Amygdala (tissue), 56 donors: ENCODE measurements at regions not wholly inside any gene's neighbourhood (a gene's known extent, or its start where the extent isn't known, plus 50 kb on each side); places are given as distances from the start of the nearest gene placed in this dataset.
"Not testable (repeated sequence)": the region's sequence is repeated elsewhere in the genome, so short reads cannot be mapped to it uniquely, and the experiment has no call there.

ENCODE experiments used
- DNase-seq, 56 donors: peaks; one replicate each; lab custom pipeline; 2025; lab: John Stamatoyannopoulos, UW

DNA sequence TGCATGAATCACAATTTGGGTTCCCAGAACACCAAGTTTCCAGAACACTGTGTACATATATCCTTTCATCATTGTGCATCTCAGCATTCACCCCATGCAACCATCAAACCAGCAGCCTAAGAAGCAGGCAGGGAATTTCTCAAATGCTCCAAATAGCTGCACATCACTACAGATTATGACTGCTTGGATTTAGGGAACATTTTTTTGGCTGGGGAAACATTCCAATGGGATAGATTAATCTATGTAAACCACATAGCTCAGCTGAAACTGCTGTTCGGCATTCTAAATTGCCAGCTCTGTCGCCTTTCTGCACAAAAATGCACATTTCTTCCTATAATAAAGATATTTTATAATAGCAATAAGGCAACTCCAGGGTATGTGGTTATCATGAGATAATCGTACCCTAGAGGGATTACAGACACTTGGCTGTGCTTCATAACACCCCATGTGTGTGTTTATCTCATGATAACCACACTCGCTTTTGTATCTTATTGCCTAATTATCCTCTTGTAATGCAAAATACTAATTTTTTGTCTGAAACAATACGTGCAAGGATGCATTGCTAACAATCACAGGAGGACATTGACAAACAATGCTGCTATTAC is 483.7 kb upstream of the DPH6 start:
- no peak for DNase-seq

DNA sequence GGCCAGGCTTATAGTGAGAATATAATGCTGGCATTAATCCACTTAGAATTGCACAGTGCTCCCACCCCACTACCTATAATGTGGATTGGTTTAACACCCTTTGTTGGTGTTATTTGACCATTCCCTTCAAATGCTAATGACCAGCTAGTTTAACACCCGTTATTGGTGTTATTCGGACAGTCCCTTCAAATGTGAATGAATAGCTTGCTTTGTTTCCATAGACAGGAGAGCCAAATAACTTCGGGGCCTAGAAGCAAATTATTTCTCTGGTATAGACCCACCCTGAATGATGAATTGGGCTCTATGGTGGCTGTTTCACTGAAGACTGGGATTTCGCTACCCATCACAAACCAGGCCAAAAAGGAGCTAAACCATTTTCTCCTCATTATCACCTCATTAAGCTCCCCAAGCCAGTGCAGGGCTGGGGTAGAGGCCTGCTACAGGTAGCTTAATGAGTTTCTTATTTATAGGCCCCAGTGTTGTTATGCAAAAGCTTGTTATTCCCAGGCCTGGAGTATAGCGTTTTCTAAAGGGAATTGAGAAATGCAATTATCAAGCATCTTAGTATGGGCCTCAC is 494.1 kb upstream of the DPH6 start:
- no peak for DNase-seq

DNA sequence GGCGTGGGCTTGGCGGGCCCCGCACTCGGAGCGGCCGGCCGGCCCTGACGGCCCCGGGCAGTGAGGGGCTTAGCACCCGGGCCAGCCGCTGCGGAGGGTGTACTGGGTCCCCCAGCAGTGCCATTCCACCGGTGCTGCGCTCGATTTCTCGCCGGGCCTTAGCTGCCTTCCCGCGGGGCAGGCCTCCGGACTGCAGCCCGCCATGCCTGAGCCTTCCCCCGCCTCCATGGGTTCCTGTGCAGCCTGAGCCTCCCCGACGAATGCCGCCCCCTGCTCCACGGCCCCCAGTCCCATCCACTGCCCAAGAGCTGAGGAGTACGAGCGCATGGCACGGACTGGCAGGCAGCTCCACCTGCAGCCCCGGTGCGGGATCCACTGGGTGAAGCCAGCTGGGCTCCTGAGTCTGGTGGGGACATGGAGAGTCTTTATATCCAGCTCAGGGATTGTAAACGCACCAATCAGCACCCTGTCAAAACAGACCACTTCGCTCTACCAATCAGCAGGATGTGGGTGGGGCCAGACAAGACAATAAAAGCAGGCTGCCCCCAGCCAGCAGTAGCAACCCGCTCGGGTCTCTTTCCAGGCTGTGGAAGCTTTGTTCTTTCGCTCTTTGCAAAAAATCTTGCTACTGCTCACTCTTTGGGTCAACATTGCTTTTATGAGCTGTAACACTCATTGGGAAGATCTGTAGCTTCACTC is 501.2 kb upstream of the DPH6 start:
- not testable (repeated sequence) for DNase-seq

DNA sequence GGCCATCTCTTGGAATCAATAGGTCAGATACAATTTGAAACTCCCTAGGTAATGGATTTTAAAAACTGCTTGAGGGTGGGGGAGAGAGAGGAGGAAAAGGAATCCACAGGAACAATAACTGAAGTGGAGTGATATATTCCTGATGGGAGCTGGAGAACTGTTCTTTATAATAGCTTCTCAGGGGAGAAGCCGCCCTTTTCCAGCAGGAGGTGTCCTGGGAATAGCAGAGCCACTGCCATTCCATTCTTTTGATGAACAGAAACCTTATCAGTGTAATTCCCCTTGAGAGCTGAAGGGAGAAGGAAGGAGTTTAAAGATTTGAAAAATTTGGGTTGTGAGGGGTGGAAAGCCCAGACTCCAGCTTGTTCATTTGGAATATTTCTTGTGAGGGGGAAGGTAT is 504.9 kb upstream of the DPH6 start:
- DNase-seq, result no peak

DNA sequence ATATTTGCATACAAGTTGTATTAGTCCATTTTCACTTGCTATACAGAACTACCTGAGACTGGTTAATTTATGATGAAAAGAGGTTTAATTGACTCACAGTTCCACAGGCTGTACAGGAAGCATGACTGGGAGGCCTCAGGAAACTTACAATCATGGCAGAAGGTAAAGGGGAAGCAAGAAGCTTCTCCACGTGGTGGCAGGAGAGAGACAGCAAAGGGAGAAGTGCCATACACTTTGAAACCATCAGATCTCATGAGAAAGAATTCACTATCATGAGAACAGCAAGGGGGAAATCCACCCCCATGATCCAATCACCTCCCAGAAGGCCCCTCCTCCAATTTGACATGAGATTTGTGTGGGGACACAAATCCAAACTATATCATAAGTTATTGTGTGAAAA is 506.7 kb upstream of the DPH6 start:
- not testable (repeated sequence) for DNase-seq

DNA sequence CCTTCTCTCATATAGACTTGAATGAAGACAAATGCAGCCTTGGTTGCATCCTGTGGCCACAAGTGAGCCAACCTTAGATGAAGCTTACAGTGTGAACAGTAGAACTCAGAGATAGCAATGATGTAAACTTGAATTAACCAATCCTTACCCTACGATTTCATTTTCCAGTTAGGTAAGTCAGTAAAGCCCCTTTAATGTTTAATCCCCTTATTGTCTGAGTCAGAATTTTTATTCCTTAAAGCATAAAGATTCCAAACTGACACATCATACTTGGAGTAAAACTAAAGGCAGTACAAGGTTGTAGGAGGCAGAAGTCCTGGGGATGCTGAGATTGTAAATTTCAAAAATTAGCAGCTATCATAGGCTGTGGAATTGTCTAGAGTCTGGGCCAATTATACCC is 507.8 kb upstream of the DPH6 start:
- DNase-seq, result no peak

DNA sequence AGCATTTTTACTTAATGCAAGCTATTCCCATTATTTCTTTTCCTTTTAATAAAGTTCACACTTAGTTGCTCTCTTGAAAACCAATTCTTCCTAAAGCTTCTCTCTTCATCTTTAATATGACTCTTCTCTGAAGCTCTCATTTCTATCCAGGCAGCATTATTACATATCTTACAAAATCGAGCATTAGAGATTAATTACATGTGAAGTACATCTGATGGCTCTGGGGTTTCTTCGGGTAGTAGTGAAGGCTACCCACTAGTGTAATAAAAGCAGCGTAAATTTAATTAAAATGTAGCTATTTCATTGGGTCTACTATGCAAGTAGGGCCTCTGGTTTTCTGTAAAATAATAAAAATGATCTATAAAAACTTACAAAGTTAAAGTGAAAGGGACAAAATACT is 513.6 kb upstream of the DPH6 start:
- no peak for DNase-seq

DNA sequence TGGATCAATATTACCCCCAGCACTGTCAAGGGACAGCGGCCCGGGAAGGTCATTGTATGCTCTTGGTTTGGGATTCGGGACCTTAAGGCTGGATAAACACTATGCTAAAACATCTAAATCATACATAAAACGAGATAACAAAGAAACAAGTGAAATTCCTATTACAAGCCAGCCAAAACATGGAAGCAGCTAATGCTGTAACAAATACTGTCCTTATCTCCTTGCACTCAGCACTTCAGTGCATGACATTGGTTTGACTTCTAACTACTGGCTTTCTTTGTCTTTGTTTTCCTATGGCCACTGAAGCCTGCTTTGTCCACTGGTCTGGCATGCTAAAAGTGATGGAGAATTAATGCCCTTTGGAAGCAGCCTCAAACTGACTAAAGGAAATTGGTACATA is 516.4 kb upstream of the DPH6 start:
- no peak for DNase-seq

DNA sequence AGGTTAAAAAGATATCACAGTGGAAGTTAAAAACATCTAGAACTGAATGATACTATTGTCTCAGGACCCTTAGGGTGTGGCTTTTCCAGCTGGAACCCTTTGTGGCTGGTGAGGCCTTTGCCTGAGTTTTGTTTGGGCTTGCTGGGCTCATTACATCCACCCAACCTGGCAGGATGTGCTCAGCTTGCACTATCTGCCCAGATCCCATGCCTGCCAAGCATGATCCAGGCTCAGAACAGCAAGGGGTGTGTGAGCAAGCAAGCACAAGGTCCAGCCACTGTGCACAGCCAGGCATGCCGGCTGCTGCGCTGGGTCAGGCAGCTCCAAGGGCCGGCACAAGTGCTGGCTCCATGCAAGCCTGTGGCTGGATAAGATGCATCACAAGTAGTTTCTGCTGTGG is 512.7 kb upstream of the CDIN1 start:
- DNase-seq, result no peak

DNA sequence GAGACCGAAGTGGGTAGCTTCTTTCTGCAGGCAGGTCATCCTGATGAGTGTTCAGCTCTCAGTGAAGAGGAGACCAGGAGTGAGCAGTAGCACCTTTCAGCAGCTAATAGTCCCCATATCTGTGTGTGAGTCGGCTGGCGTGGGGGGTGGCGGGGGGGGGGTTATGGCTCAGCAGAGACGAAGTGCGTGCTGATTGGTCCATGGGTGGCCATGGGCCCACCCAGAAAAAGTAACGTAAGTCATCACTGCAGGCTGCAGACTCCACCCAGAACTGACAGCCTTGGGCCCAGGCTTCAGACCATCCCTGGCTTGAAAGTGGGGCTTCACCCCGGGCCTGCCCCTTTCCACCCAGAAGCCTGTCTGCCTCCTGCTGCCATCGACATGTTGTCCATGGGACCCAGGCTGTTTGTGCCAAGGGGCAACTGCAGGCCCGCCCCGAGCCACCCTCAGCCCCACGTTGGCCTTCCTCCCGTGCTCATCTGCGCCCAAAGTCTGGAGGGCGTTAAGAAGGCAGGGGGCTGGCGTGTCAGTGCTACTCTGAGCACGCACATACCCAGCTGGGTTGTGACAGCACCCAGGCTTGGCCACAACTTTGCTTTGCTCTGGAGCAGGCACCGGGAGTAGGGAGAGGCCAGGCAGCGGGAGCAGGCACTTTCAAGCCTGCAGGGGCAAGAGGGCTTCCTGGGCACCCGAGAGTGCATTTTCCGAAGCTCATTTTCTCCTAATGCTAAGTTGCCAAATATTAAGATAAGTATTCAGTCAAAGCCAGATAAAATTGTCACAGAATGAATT is 511.7 kb upstream of the CDIN1 start:
- DNase-seq, result no peak

DNA sequence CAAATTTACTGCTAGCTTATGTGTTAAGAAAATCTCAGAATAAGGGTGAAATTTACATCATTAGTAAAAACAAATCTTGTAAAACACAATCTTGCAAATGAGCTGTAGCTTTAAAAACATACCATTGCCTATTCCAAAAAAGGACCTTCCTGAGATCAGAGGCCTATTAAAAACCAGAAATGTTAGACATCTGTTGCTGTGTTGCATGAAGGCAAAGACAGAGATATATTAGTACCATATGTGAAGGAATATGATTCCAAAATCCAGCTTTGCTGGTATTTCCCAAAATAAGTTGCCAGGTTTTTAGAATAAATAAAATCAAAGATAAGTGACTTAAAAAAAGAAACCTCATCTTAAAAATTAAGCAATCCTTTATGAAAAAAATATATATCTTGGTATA is 504.1 kb upstream of the CDIN1 start:
- no peak for DNase-seq

DNA sequence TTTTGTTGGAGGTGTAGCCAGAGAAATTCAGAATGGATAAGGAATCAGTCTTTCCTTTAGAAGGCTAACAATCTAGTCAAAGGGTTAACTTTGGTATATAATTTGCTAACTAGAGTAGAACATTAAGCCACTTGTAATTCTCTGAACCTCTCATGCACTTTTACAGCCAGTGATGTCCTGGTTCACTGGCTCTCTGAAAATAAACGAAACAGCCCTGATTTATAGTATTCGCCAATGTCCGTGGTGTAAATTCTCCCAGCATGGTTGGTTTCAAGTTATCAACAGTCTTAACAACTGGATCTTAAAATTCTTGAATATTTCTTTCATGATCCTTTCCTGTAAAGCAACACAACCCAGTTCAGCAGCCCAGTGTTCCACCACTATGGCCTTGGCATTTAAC is 500.4 kb upstream of the CDIN1 start:
- no peak for DNase-seq

DNA sequence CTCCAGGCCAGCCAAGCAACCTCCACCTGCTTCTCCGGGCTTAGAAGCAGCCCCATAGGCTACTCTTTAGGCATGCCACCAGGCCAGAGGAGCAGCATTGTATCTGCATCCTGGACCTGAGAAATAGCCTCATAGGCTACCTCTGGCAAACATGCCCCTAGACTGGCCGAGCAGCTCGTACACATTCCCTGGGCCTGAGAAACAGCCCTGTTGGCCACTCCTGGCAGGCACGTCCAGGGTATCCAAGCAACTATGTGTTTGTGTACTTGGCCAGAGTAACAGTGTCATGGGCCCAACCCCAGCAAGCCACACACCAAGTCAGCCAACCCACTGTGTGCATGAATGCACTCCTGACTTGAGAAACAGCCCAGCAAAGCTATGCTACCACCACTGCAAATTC is 498.7 kb upstream of the CDIN1 start:
- no peak for DNase-seq

DNA sequence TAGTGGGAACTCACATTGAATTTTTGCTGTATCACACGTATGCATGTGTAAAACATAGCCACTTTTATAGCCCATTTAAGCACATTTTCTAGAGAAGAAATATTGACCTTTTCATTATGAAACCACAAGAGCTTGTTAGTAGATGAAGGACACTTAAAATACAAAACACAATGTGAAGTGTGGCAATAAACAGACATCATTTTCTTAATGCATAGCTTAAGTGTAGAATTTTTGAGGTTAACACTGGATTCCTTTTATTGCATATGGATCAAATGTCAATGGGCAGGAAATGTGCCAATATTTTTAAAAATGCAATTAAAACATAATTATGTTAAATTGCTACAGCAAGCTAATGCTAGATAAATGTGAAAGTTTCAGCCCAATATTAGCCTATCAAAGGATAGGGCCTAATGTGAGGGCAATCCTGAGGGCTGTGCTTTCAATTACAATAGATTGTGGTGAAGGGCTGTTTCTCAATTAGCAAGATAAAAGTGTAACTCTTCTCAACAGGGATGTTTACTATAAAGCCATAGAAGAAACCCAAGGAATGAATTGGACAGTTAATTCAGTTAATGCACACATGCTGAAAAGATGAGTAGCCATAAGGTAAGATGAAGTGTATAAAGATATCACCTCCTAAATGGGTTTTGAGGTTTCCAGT is 489.0 kb upstream of the CDIN1 start:
- no peak for DNase-seq

DNA sequence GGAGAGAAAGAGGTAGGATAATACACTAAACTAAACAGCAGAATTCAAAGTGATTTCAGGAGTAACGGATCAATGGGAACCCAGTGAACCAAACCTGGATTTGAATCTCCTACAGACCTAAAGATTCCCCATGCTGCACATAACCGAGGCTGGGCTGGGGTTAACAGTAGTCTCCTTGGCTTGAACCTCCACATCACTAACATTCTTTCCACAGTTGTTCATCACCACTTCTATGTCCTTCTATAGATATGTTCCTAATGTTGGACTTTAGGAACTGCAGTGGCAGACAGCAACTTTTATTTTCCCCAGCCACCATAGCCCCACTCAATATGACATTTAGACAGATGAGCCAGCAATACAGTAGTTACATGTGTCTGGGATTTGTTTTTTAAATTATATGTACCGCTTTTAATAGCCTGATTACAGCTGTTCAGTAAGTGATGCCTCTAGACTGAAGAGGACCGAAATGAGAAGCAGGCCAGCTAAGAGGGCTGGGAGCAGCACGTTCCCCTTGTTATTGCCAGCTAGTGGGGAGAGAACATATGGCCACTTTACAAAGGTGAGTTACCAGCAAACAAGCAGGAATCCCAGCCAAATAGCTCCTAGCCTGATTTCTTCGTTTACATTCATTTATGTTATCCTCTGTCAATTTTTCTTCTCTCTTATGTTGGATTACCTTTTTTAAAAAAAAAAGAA is 472.6 kb upstream of the CDIN1 start:
- no peak for DNase-seq

DNA sequence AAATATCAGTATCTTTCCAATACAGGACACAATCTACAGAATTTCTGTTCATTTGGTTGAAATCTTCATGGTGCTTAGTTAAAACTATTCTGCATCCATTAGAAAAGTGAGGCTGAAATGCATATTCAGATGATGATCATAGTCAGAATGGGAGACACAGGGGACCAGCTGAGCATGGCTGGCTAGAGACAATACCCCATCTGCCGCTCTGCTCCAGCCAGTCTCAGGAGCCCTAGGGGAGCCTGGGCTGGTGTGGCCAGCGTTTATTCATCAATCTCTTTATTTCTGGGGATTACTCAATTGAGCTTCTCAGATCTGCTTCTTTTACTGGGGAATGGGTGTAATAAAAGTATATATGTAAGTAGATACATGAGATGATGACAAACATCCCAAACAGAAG is 470.9 kb upstream of the CDIN1 start:
- DNase-seq, result no peak

DNA sequence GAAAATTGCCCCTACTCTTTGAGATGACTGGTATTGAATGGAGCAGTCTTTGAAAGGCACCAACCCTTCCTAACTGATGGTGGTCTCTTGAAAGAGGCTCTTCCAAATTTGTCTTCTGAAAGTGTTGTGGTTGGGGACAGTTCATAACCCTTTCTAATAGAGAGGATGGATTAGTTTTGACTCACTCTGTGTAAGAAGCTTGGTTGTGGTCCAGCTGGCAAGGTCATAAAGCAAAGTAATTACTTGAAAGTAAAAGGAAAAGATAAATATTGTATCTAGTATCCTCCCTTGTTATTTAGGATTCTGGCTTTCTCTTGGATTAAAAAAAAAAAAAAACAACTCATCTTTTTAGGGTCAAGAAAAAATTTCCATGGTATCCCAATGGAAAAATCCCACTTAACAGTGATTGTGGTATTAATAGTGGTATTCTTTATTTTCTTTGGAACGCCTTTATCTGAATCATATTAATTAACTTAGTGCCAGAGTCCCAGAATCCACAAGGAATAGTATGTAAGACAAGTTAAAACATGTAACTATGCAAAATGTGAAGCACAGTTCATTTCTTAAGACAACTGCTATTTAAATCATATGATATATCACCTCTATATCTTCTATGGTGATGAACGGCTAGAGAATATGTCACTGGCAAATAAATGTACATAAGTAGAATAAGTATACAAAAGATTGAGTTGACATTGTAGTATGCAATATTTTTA is 469.3 kb upstream of the CDIN1 start:
- no peak for DNase-seq

DNA sequence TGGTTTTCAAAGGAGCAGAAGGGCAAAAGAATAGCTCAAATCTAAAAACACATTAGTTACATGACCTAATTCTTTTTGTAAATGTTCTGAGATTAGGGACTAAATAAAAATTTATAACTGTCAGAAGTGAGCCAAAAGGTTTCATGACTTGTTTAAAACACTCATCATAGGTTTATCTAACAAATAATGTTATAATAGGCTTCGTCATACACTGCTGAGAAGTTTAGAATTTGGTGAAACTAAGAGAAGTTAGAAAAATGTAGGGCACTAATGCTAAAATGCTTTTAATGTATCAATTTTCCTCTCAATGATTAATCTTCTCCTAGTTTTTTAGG is 468.8 kb upstream of the CDIN1 start:
- no peak for DNase-seq

DNA sequence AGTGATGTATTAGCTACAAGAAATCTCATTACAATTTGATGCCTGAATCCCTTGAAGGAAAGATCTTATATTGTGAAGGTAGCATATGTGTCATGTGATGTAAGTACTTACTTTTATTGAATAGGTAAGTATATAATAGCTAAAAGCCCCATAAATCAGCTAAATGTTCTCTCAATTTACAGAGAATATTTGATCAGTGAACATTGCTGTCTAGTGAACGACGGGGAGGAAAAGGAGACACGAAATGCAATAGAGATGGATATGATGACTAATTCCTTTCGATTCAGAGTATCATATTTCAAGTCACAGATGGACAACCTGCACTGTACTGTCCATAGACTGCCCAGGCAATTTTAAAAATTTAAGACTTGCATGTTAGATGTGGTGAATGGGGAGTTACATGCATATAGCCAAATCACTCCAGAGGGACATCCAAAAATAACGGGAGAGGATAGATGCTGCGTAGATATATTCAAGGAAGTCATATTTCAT is 462.1 kb upstream of the CDIN1 start:
- DNase-seq, result no peak

DNA sequence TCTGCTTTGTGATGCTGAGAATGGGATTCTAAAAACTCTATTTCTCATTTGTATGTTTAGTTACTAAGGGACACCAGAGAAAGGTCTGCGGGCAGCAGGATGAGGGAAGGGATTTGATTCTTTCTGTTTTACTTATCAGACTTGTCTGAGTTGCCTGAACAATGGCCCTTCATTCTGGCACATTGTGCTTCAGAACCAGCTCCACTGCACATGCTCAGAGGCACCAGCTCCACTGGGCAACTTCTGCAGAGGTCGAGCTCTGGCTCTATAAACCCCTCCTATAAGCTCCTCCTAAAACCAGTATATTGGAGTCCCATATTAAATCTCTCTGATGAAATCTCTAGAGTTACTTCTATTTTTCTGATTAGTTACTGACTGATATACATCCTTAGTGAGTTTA is 453.2 kb upstream of the CDIN1 start:
- peak in 15 of 56 donors; percentile 0 to 13 (median 3) for DNase-seq
